T-helper 2 cell treated with Interferon-gamma antibody and Interleukin-4, amounts not matched to agents 5 μg/mL and 100 μg/mL, for 36 hours (primary cell): ENCODE measurements at regions not wholly inside any gene's neighbourhood (a gene's known extent, or its start where the extent isn't known, plus 50 kb on each side); places are given as distances from the start of the nearest gene placed in this dataset.

Experiments used
- DNase-seq: peaks from one replicate; pipeline ENCODE4 v3.0.0; 2021; ENCODE audit warnings: low spot score
- H3K27ac Mint-ChIP-seq: one replicate; pipeline ENCODE4 v1.8.0; 2021; ENCODE audit warnings: mild to moderate bottlenecking, mixed read lengths
- H3K27me3 Mint-ChIP-seq: one replicate; pipeline ENCODE4 v1.8.0; 2021; ENCODE audit warnings: low read depth, mixed read lengths
- H3K36me3 Mint-ChIP-seq: one replicate; pipeline ENCODE4 v1.8.0; 2021; ENCODE audit warnings: low read depth, mixed read lengths
- H3K4me1 Mint-ChIP-seq: one replicate; pipeline ENCODE4 v1.8.0; 2021; ENCODE audit warnings: low read depth, mixed read lengths
- H3K4me3 Mint-ChIP-seq: one replicate; pipeline ENCODE4 v1.8.0; 2022; ENCODE audit warnings: mild to moderate bottlenecking, moderate library complexity, mixed read lengths
- H3K9me3 Mint-ChIP-seq: one replicate; pipeline ENCODE4 v1.8.0; 2021; ENCODE audit warnings: mixed read lengths

GRCh38 chr14:104506461-104507253 lies 72.9 kb upstream of the C14orf180 start:
- H3K4me3 Mint-ChIP-seq = no peak overlapping the region
- H3K36me3 Mint-ChIP-seq = no peaks in the 10 kb centered on the region
- no peak for DNase-seq
- H3K27ac Mint-ChIP-seq = no peak overlapping the region
- H3K4me1 Mint-ChIP-seq = no peaks in the 10 kb centered on the region
- H3K27me3 Mint-ChIP-seq = no peaks in the 10 kb centered on the region
- H3K9me3 Mint-ChIP-seq = peaks cover 16% of the 10 kb centered on the region

GRCh38 chr14:104507443-104507842 lies 72.1 kb upstream of the C14orf180 start:
- H3K4me1 Mint-ChIP-seq = no peaks in the 10 kb centered on the region
- no peak overlapping the region for H3K27ac Mint-ChIP-seq
- DNase-seq = no peak
- no peaks in the 10 kb centered on the region for H3K27me3 Mint-ChIP-seq
- peaks cover 9% of the 10 kb centered on the region for H3K9me3 Mint-ChIP-seq
- H3K4me3 Mint-ChIP-seq = no peak overlapping the region
- H3K36me3 Mint-ChIP-seq = no peaks in the 10 kb centered on the region

GRCh38 chr14:104509673-104510072 lies 69.9 kb upstream of the C14orf180 start:
- Mint-ChIP-seq H3K4me1 (no peaks in the 10 kb centered on the region), H3K4me3 (no peak overlapping the region), H3K36me3 (no peaks in the 10 kb centered on the region), H3K27me3 (no peaks in the 10 kb centered on the region), H3K27ac (no peak overlapping the region), H3K9me3 (no peaks in the 10 kb centered on the region)
- DNase-seq = no peak

GRCh38 chr14:104510216-104510615 lies 69.3 kb upstream of the C14orf180 start:
- no peaks in the 10 kb centered on the region for H3K9me3 Mint-ChIP-seq
- H3K4me3 Mint-ChIP-seq = no peak overlapping the region
- no peaks in the 10 kb centered on the region for H3K27me3 Mint-ChIP-seq

GRCh38 chr14:104510794-104511611 lies 68.6 kb upstream of the C14orf180 start:
- Mint-ChIP-seq H3K27me3 (no peaks in the 10 kb centered on the region), H3K9me3 (no peaks in the 10 kb centered on the region), H3K27ac (no peak overlapping the region), H3K4me3 (no peak overlapping the region), H3K36me3 (no peaks in the 10 kb centered on the region), H3K4me1 (no peaks in the 10 kb centered on the region)
- no peak for DNase-seq

More at GRCh38 chr14:104510216-104510615, 69.3 kb upstream of the C14orf180 start:
- no peak for DNase-seq
- no peaks in the 10 kb centered on the region for H3K4me1 Mint-ChIP-seq
- H3K36me3 Mint-ChIP-seq = no peaks in the 10 kb centered on the region
- H3K27ac Mint-ChIP-seq = no peak overlapping the region

GRCh38 chr14:104512061-104512460 lies 67.5 kb upstream of the C14orf180 start:
- Mint-ChIP-seq H3K27ac (no peak overlapping the region), H3K4me3 (no peak overlapping the region), H3K36me3 (no peaks in the 10 kb centered on the region), H3K9me3 (no peaks in the 10 kb centered on the region), H3K27me3 (no peaks in the 10 kb centered on the region), H3K4me1 (no peaks in the 10 kb centered on the region)
- DNase-seq = no peak

- Mint-ChIP-seq H3K27me3 (no peaks in the 10 kb centered on the region), H3K9me3 (no peaks in the 10 kb centered on the region), H3K27ac (no peak overlapping the region), H3K4me1 (no peaks in the 10 kb centered on the region), H3K36me3 (no peaks in the 10 kb centered on the region), H3K4me3 (no peak overlapping the region)
- DNase-seq = no peak
Measured at GRCh38 chr14:104512771-104513640, 66.6 kb upstream of the C14orf180 start.

GRCh38 chr14:104513641-104514046 lies 65.9 kb upstream of the C14orf180 start:
- H3K27ac Mint-ChIP-seq = no peak overlapping the region
- DNase-seq = no peak
- H3K27me3 Mint-ChIP-seq = no peaks in the 10 kb centered on the region
- no peaks in the 10 kb centered on the region for H3K36me3 Mint-ChIP-seq
- no peak overlapping the region for H3K4me3 Mint-ChIP-seq
- no peaks in the 10 kb centered on the region for H3K9me3 Mint-ChIP-seq
- no peaks in the 10 kb centered on the region for H3K4me1 Mint-ChIP-seq

- Mint-ChIP-seq H3K9me3 (no peaks in the 10 kb centered on the region), H3K27me3 (no peaks in the 10 kb centered on the region), H3K27ac (no peak overlapping the region), H3K36me3 (no peaks in the 10 kb centered on the region), H3K4me1 (no peaks in the 10 kb centered on the region), H3K4me3 (no peak overlapping the region)
- no peak for DNase-seq
Measured at GRCh38 chr14:104514156-104514848, 65.3 kb upstream of the C14orf180 start.

- no peaks in the 10 kb centered on the region for H3K4me1 Mint-ChIP-seq
Measured at GRCh38 chr14:104515059-104515810, 64.3 kb upstream of the C14orf180 start.

GRCh38 chr14:104515811-104516780 lies 63.5 kb upstream of the C14orf180 start:
- Mint-ChIP-seq H3K27me3 (no peaks in the 10 kb centered on the region), H3K36me3 (no peaks in the 10 kb centered on the region), H3K27ac (no peak overlapping the region), H3K4me1 (no peaks in the 10 kb centered on the region), H3K4me3 (no peak overlapping the region), H3K9me3 (no peaks in the 10 kb centered on the region)
- no peak for DNase-seq

More at GRCh38 chr14:104515059-104515810, 64.3 kb upstream of the C14orf180 start:
- no peaks in the 10 kb centered on the region for H3K27me3 Mint-ChIP-seq
- no peaks in the 10 kb centered on the region for H3K36me3 Mint-ChIP-seq
- no peak overlapping the region for H3K4me3 Mint-ChIP-seq
- no peaks in the 10 kb centered on the region for H3K9me3 Mint-ChIP-seq
- DNase-seq = no peak
- H3K27ac Mint-ChIP-seq = no peak overlapping the region

GRCh38 chr14:104516906-104517305 lies 62.7 kb upstream of the C14orf180 start:
- Mint-ChIP-seq H3K9me3 (no peaks in the 10 kb centered on the region), H3K4me1 (no peaks in the 10 kb centered on the region), H3K36me3 (no peaks in the 10 kb centered on the region), H3K27me3 (no peaks in the 10 kb centered on the region), H3K27ac (no peak overlapping the region), H3K4me3 (no peak overlapping the region)
- no peak for DNase-seq
